ENCODE measurements at regions not wholly inside any gene's neighbourhood (a gene's known extent, or its start where the extent isn't known, plus 50 kb on each side); places are given as distances from the start of the nearest gene placed in this dataset.
"Not testable (repeated sequence)": the region's sequence is repeated elsewhere in the genome, so short reads cannot be mapped to it uniquely, and the experiment has no call there.

DNA sequence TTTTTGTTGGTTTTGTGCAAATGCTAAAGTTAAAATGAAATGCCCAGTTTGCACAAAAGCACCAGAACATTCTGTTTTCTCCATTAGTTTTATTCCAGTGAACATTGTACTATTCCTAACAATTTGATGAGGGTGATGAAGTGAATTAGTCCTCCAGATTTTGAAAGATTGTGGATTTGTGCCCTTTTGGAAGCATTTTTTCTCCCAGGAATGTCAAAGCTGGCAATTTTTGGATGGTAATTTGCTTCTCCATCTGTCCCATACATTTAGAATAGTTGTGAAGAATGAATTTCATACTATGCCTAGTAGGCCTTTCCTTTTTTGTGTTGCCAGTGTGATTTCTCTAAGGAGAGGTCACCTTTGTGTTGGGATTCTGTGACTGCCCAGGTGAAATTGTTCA lies 797.2 kb downstream of the BCKDHB start:
- no peak overlapping the region for H3K27ac Mint-ChIP-seq
- H3K36me3 Mint-ChIP-seq (ENCODE audit: low read depth) = no peaks in the 10 kb centered on the region
- intact Hi-C loops (cut with micrococcal nuclease) = no loop called here
- H3K4me1 Mint-ChIP-seq (ENCODE audit: low read depth) = no peaks in the 10 kb centered on the region
- H3K4me3 Mint-ChIP-seq (ENCODE audit: low read depth) = no peak overlapping the region
- no peaks in the 10 kb centered on the region for H3K27me3 Mint-ChIP-seq (ENCODE audit: low read depth)
- H3K9me3 Mint-ChIP-seq = peaks cover 9% of the 10 kb centered on the region
- no peak for DNase-seq (ENCODE audit: low spot score)

- Mint-ChIP-seq H3K4me1 (ENCODE audit: low read depth) (no peaks in the 10 kb centered on the region), H3K27ac (no peak overlapping the region), H3K36me3 (ENCODE audit: low read depth) (no peaks in the 10 kb centered on the region), H3K27me3 (ENCODE audit: low read depth) (no peaks in the 10 kb centered on the region), H3K9me3 (no peaks in the 10 kb centered on the region), H3K4me3 (ENCODE audit: low read depth) (no peak overlapping the region)
- no peak for DNase-seq (ENCODE audit: low spot score)
- intact Hi-C loops (cut with micrococcal nuclease) = no loop called here
Measured at GRCh38 chr6:80886475-80886874, 780.0 kb downstream of the BCKDHB start.

DNA sequence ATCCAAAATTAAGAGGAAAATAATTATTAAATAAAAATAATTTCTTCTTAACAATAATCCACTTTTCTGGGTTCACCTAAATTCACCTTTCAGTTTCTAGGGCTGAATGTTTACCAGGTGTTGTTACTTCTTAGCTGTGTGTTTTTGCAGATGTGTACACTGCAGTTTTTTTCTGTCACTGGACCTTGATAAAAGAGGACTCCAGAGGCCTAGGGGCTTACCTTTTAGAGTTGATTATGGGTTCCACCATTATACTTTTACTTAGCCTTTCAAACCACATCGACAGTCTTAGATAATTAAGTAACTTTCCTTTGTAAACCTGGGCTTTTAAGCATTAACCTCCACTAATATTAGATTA lies 766.5 kb downstream of the BCKDHB start:
- Mint-ChIP-seq H3K4me3 (ENCODE audit: low read depth) (no peak overlapping the region), H3K36me3 (ENCODE audit: low read depth) (no peaks in the 10 kb centered on the region), H3K4me1 (ENCODE audit: low read depth) (no peaks in the 10 kb centered on the region), H3K27ac (no peak overlapping the region), H3K9me3 (peaks cover 19% of the 10 kb centered on the region), H3K27me3 (ENCODE audit: low read depth) (no peaks in the 10 kb centered on the region)
- DNase-seq (ENCODE audit: low spot score) = no peak
- intact Hi-C loops (cut with micrococcal nuclease) = no loop called here

DNA sequence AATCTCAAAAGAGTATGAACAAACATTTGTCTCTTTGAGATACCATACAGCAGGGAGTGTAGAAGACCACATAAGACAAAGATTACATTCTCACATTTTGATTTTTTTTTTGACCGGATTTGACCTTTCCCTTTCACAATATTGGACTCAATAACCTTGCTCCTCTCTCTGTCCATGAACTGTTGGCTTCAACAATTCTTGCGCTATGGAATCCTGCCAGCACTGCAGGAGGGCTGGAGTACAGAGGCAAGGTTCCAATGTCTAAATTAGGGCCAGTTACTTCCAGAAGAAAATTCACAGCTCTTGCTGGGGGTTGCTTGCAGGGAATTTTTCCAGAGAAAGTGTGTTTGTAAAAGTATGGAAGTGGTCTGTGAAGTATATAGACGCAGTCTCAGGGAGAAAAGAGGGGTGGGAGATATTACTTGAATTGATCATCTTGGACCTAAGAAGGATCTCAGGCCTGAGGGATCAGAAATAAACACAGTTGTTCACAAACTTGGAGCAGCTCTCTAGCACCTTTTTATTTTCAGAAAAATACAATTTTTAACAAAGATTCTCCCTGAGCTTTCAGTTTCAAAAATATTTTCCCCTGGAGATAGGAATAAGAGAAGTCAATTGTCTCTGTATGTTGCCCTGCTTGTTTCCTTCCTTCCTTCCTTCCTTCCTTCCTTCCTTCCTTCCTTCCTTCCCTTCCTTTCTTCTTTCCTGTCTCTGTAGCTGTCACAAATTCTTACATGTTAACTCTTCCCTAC lies 765.9 kb downstream of the BCKDHB start:
- H3K27me3 Mint-ChIP-seq (ENCODE audit: low read depth) = no peaks in the 10 kb centered on the region
- no peak for DNase-seq (ENCODE audit: low spot score)
- no peaks in the 10 kb centered on the region for H3K36me3 Mint-ChIP-seq (ENCODE audit: low read depth)
- intact Hi-C loops (cut with micrococcal nuclease) = no loop called here
- no peaks in the 10 kb centered on the region for H3K4me1 Mint-ChIP-seq (ENCODE audit: low read depth)
- no peak overlapping the region for H3K4me3 Mint-ChIP-seq (ENCODE audit: low read depth)
- no peak overlapping the region for H3K27ac Mint-ChIP-seq
- H3K9me3 Mint-ChIP-seq = peaks cover 19% of the 10 kb centered on the region

DNA sequence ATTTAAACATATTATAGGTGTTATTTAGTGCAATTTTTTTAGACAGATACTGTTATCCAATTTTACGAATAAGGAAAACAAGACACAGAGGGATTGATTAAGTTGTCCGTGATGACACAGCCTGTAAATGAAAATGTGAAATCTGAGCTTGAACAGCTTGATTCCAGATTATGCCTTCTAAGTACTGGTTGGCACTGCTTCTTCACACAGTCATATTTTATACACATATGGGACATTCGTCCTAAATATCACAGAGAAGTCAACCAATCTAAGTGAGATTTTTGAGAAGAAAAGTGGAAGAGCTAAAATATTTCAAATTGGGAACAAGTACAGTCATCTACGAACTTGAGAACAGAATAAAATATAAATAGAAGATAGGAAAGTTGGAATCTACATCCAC lies 756.3 kb downstream of the BCKDHB start:
- Mint-ChIP-seq H3K27ac (no peak overlapping the region), H3K4me3 (ENCODE audit: low read depth) (no peak overlapping the region), H3K4me1 (ENCODE audit: low read depth) (no peaks in the 10 kb centered on the region), H3K9me3 (no peaks in the 10 kb centered on the region), H3K36me3 (ENCODE audit: low read depth) (no peaks in the 10 kb centered on the region), H3K27me3 (ENCODE audit: low read depth) (no peaks in the 10 kb centered on the region)
- intact Hi-C loops (cut with micrococcal nuclease) = no loop called here
- DNase-seq (ENCODE audit: low spot score) = no peak

GRCh38 chr6:80860107-80860506 lies 753.6 kb downstream of the BCKDHB start:
- intact Hi-C loops (cut with micrococcal nuclease) = no loop called here
- Mint-ChIP-seq H3K4me1 (ENCODE audit: low read depth) (no peaks in the 10 kb centered on the region), H3K36me3 (ENCODE audit: low read depth) (no peaks in the 10 kb centered on the region), H3K27me3 (ENCODE audit: low read depth) (no peaks in the 10 kb centered on the region), H3K4me3 (ENCODE audit: low read depth) (no peak overlapping the region), H3K27ac (no peak overlapping the region), H3K9me3 (no peaks in the 10 kb centered on the region)
- DNase-seq (ENCODE audit: low spot score) = no peak

DNA sequence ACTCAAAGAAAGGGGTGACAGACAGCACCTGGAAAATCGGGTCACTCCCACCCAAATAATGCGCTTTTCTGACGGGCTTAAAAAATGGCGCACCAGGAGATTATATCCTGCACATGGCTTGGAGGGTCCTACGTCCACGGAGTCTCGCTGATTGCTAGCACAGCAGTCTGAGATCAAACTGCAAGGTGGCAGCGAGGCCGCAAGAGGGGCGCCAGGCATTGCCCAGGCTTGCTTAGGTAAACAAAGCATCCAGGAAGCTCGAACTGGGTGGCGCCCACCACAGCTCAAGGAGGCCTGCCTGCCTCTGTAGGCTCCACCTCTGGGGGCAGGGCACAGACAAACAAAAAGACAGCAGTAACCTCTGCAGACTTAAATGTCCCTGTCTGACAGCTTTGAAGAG lies 741.5 kb downstream of the BCKDHB start:
- H3K27ac Mint-ChIP-seq; intact Hi-C loops (cut with micrococcal nuclease); H3K4me1 Mint-ChIP-seq (ENCODE audit: low read depth); DNase-seq (ENCODE audit: low spot score); H3K36me3 Mint-ChIP-seq (ENCODE audit: low read depth); H3K27me3 Mint-ChIP-seq (ENCODE audit: low read depth); H3K4me3 Mint-ChIP-seq (ENCODE audit: low read depth): not testable (repeated sequence)
- peaks cover 27% of the 10 kb centered on the region for H3K9me3 Mint-ChIP-seq

GRCh38 chr6:80832337-80832736 lies 725.9 kb downstream of the BCKDHB start:
- Mint-ChIP-seq H3K4me1 (ENCODE audit: low read depth) (no peaks in the 10 kb centered on the region), H3K27ac (no peak overlapping the region), H3K36me3 (ENCODE audit: low read depth) (no peaks in the 10 kb centered on the region), H3K9me3 (peaks cover 6% of the 10 kb centered on the region), H3K4me3 (ENCODE audit: low read depth) (no peak overlapping the region), H3K27me3 (ENCODE audit: low read depth) (no peaks in the 10 kb centered on the region)
- no peak for DNase-seq (ENCODE audit: low spot score)
- intact Hi-C loops (cut with micrococcal nuclease) = no loop called here

- intact Hi-C loops (cut with micrococcal nuclease) = no loop called here
Measured at GRCh38 chr6:80793411-80793810, 686.9 kb downstream of the BCKDHB start.

DNA sequence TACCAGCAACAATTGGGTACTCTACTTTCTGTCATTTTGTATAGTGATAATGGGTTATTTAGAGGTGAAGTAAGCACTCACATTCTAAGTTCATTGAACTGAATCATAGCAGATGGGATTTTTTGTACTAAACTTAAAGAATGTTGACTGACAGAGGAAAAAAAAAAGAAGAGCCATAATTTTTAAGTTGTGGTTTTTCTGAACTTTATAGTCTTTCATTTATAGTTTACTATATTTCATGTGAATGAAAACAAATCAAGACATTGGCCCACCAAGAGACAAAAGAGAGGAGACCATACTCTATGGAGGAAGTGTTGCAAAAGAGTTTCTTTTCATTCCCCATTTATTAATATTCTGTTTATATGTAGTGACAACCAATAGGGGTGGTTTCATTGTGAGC lies 685.7 kb downstream of the BCKDHB start:
- DNase-seq (ENCODE audit: low spot score) = no peak
- Mint-ChIP-seq H3K36me3 (ENCODE audit: low read depth) (no peaks in the 10 kb centered on the region), H3K4me3 (ENCODE audit: low read depth) (no peak overlapping the region)

More at GRCh38 chr6:80793411-80793810, 686.9 kb downstream of the BCKDHB start:
- H3K4me1 Mint-ChIP-seq (ENCODE audit: low read depth) = no peaks in the 10 kb centered on the region
- peaks cover 1% of the 10 kb centered on the region for H3K9me3 Mint-ChIP-seq
- H3K36me3 Mint-ChIP-seq (ENCODE audit: low read depth) = no peaks in the 10 kb centered on the region
- no peak overlapping the region for H3K4me3 Mint-ChIP-seq (ENCODE audit: low read depth)
- DNase-seq (ENCODE audit: low spot score) = no peak
- H3K27me3 Mint-ChIP-seq (ENCODE audit: low read depth) = no peaks in the 10 kb centered on the region
- H3K27ac Mint-ChIP-seq = no peak overlapping the region

GRCh38 chr6:80789912-80790570 lies 683.6 kb downstream of the BCKDHB start:
- intact Hi-C loops (cut with micrococcal nuclease) = no loop called here

More for the DNA sequence above, 685.7 kb downstream of the BCKDHB start:
- Mint-ChIP-seq H3K4me1 (ENCODE audit: low read depth) (no peaks in the 10 kb centered on the region), H3K27me3 (ENCODE audit: low read depth) (no peaks in the 10 kb centered on the region), H3K9me3 (no peaks in the 10 kb centered on the region), H3K27ac (no peak overlapping the region)
- intact Hi-C loops (cut with micrococcal nuclease) = no loop called here

GRCh38 chr6:80783271-80783670 lies 676.8 kb downstream of the BCKDHB start:
- DNase-seq (ENCODE audit: low spot score); H3K4me1 Mint-ChIP-seq (ENCODE audit: low read depth); intact Hi-C loops (cut with micrococcal nuclease); H3K4me3 Mint-ChIP-seq (ENCODE audit: low read depth); H3K27me3 Mint-ChIP-seq (ENCODE audit: low read depth); H3K36me3 Mint-ChIP-seq (ENCODE audit: low read depth); H3K27ac Mint-ChIP-seq: not testable (repeated sequence)
- peaks cover 15% of the 10 kb centered on the region for H3K9me3 Mint-ChIP-seq

More at GRCh38 chr6:80789912-80790570, 683.6 kb downstream of the BCKDHB start:
- no peaks in the 10 kb centered on the region for H3K36me3 Mint-ChIP-seq (ENCODE audit: low read depth)
- H3K27ac Mint-ChIP-seq = no peak overlapping the region
- no peak for DNase-seq (ENCODE audit: low spot score)
- H3K9me3 Mint-ChIP-seq = no peaks in the 10 kb centered on the region
- H3K27me3 Mint-ChIP-seq (ENCODE audit: low read depth) = no peaks in the 10 kb centered on the region
- H3K4me1 Mint-ChIP-seq (ENCODE audit: low read depth) = no peaks in the 10 kb centered on the region
- H3K4me3 Mint-ChIP-seq (ENCODE audit: low read depth) = no peak overlapping the region

- Mint-ChIP-seq H3K4me1 (ENCODE audit: low read depth) (no peaks in the 10 kb centered on the region), H3K27ac (no peak overlapping the region), H3K36me3 (ENCODE audit: low read depth) (no peaks in the 10 kb centered on the region), H3K9me3 (peaks cover 4% of the 10 kb centered on the region), H3K27me3 (ENCODE audit: low read depth) (no peaks in the 10 kb centered on the region), H3K4me3 (ENCODE audit: low read depth) (no peak overlapping the region)
- intact Hi-C loops (cut with micrococcal nuclease) = no loop called here
- no peak for DNase-seq (ENCODE audit: low spot score)
Measured at GRCh38 chr6:80771941-80772340, 665.5 kb downstream of the BCKDHB start.
